Stimulated activated CD8-positive, alpha-beta memory T cell treated with anti-CD3 and anti-CD28 coated beads, Interleukin-7, amount 100 ng/mL, for 1 hour (primary cell): ENCODE measurements at regions not wholly inside any gene's neighbourhood (a gene's known extent, or its start where the extent isn't known, plus 50 kb on each side); places are given as distances from the start of the nearest gene placed in this dataset.
"Not testable (repeated sequence)": the region's sequence is repeated elsewhere in the genome, so short reads cannot be mapped to it uniquely, and the experiment has no call there.

Experiments
- DNase-seq, 2 donors: peaks; one replicate each; pipeline ENCODE4 v3.0.0-alpha.2; 2020; ENCODE audit warnings: low read depth in 2 of 2

GRCh38 chr12:92987362-92987761, 58.3 kb upstream of the EEA1 start:
- DNase-seq, result no peak

DNA sequence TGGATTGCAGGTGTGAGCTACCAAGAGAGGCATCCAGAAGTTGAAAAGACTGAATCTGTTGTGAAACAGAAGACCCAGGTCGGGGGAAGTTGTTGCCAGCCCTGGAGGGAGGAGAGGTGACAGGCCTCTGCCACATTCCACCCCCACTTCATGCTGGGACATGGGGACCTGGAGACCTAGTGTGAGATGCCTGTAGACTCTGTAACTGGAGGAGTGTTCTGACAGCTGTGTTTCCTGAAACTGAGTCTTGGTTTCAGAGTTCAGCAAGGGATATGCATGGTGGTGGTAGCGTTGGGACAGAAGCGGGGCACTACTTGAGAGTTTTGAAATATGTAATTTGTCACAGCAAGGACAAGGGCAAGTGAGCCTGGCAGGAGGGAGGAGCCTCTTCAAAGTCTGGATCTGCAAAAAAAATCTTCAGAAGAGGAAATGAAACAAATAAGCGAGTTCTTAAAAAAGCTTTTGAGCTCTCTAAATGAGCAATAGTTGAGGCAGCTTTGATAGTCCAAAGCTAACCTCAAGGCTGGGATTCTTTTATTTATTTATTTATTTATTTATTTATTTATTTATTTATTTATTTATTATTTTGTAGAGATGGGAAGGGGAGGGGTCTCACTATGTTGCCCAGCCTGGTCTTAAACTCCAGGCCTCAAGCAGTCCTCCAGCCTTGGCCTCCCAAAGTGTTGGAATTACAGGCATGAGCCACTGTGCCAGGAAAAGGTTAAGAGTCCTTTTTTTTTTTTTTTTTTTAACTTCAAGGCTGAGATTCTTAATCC, 58.9 kb upstream of the EEA1 start:
- no peak for DNase-seq

- DNase-seq, result no peak
Observed at GRCh38 chr12:92988622-92989130, 59.6 kb upstream of the EEA1 start.

DNA sequence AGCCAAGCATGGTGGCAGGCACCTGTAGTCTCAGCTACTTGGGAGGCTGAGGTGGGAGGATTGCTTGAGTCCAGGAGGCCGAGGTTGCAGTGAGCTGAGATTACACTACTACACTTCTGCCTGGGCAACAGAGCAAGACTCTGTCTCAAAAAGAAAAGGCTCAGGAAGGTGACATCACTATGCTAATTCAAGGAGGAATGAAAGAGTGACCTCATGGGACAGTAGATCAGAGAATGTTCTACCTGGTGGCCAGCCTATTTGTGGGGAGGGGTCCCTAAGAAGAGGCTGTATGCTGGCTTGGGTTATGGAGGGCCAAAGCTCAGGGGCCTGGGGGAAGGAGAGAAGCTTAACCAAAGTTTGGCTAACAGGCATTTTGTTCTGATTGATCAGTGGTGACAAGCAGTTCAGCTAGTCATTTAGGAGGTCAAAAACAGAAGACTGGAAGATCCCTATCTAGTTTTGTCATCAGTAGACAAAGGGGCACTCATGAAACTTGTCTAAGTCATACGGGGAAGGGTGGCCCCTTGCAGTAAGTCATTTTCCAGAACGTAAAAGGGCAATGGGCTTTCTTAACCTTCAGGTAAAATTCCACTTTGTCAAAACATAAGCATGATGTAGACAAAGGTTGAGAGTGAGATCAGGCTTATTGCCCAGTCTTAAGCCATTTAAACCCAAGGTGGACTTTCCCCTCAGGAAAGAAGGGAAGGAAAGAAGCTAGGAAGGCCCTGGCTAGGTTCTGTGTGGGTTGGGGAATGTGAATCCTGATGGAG, 60.8 kb upstream of the EEA1 start:
- no peak for DNase-seq

GRCh38 chr12:92991134-92991533, 62.0 kb upstream of the EEA1 start:
- DNase-seq, result no peak

DNA sequence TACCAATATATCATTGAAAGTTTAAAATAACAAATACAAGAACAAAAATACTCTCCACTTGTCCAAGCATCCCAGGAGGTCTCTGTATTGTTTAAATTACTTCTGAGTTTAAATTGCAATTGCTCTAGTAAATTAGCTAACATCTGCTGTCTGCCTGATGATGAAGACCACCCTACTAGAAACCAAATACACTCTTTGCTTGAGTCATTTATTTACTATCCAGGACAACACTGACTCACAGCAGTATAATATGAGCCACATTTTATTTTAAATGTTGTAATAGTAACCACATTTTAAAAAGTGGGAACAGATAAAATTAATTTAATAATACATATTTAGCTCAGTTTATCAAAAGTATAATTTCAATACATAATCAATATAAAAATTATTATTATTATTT, 62.9 kb upstream of the EEA1 start:
- no peak for DNase-seq

GRCh38 chr12:92993259-92993658, 64.2 kb upstream of the EEA1 start:
- DNase-seq, result no peak

DNA sequence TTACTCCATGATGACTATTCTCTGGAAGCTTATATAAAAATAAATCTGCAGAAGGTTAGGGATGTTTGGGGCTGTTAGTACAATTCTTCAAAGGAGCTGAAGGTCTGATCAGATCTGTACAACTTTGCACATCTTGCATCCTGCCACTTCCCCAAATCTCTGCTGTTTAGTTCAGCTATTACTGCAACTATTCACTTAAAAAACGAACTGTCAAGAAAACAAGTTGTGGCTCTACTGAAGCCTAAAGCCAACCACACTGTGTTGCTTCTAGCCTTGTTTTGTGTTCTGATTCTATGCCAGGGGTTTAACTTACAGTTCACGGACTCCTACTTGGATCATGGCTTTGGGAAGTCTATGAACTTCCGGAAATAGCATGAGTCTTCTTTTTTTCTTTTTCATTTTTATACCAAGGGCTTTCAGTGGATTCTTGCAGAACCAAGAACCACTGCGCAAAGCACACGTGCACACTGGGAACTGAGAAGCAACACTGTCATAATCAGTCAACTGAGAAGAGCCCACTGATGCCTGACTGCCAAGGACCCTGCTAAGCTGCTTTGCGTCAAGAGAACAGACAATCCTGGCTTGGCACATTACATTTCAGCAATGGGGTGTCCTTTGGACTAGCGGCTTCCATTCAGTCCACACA, 66.3 kb upstream of the EEA1 start:
- DNase-seq, result no peak

GRCh38 chr12:93000026-93000425, 70.9 kb upstream of the EEA1 start:
- DNase-seq, result no peak

DNA sequence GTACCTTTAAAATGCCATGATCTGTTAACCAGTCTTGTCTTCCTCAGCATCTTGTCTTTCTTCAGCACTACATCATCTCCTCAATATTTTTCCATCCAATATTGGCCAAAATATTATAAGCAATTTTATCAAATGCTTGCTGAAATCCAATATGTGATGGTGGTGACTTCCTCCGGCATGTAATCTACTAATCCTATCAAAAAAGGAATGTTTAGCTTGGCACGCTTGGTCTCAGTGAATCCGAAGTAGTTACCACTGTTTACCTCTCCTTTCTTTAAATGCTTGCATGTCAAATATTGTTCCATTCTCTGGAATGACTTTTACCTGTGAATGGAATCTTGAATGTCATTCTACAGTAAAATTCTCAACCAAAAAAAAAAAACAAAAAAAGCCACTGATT, 72.3 kb upstream of the EEA1 start:
- no peak for DNase-seq

- DNase-seq, result no peak
Observed at GRCh38 chr12:93002293-93003054, 73.4 kb upstream of the EEA1 start.

DNA sequence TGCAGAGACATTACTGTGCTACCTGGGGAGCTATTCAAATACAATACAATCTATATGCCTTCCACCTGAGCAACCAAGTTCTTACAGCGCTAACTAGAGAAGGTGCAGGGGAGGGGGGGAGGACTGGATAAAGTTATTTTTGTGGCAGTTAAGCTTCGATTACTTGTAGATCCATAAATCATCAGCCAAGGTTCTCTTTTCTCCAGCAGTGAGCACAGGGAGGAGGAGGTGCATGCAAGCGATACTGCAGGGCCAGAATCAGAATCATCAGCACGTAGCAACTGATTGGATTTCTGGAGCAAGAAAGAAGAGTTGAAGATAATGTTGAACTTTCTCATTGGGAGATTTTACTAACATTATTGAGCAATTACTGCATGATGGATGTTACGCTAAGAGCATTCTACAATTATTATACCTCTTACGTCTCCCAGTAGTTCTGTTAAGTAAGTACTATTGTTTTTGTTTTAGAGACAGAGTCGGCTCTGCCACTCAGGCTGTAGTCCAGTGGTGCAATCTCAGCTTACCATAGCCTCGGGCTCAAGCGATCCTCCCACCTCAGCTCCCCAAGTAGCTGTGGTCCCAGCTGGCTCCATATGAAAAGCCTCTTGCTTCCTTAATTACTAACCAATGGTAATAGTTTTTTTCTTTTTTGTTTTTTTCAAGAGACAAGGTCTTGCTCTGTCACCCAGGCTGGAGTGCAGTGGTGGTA, 74.6 kb upstream of the EEA1 start:
- no peak for DNase-seq

DNA sequence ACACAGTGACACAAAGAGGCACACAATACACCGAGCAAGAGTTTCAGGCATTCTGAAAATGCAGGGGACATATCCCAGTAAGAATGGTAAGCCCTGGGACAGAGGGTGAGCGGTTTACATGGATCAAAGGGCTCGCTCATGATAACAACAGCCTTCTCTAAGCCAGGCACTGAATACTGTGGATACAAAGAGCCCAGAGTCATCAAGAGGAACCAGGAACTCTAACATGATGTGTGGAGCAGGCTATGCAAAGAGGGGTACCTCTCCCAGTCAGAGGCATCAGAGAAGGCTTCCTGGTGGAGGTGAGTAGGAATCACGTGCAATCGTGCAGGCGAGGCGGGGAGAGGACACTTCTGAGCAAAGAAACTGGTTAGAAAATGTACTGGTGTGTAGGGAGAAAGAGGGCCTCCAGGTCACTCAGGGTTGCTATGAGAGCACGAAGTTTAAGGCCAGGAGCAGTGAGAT, 76.9 kb upstream of the EEA1 start:
- no peak for DNase-seq

DNA sequence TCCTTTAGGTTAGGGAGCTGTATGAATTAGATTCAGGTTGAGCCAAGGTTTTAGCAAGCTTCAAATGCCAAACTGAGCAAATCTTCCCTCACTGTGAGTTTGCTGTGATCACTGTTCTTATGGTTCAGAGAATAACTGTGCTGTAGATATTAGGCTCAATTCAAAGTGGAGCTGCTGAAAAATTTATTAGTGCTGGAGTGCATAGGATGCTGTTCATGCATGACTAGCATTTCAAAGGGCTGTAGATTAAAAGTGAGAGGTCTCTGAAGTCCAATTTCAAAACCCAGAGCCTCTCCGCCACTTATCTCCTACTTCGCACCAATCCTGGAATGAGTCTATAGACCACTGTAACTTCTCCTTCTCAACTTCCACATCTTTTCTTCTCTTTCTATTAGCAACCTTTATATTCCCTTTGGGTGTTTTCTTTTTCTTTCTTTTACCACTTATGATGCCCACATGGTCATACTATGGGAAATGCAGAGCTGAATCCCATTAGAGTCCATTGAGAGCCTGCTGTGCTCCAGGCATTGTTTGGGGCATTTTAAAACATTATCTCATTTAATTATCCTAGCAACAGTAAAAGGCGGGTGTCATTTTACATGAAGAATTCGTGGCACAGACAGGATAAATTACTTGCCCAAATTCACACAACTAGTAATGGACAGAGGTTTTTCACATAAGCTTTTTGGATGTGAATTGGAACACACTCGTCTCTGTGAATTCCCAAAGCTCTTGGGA, 77.5 kb upstream of the EEA1 start:
- DNase-seq, result no peak

GRCh38 chr12:93007544-93007943, 78.4 kb upstream of the EEA1 start:
- DNase-seq, result no peak

GRCh38 chr12:93008044-93008778, 79.1 kb upstream of the EEA1 start:
- DNase-seq, result no peak

DNA sequence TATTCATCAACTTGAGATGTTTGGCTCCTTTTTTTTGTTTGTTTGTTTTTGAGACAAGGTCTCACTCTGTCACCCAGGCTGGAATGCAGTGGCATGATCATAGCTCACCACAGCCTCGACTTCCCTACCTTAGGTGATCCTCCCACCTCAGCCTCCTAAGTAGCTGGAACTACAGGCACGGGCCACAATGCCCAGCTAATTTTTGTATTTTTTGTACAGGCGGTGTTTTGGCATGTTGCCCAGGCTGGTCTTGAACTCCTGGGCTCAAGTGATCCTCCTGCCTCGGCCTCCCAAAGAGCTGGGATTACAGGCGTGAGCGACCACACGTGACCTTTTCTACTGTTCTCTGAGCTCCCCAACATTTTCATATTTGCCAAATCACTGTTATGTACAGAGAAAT, 79.8 kb upstream of the EEA1 start:
- not testable (repeated sequence) for DNase-seq

DNA sequence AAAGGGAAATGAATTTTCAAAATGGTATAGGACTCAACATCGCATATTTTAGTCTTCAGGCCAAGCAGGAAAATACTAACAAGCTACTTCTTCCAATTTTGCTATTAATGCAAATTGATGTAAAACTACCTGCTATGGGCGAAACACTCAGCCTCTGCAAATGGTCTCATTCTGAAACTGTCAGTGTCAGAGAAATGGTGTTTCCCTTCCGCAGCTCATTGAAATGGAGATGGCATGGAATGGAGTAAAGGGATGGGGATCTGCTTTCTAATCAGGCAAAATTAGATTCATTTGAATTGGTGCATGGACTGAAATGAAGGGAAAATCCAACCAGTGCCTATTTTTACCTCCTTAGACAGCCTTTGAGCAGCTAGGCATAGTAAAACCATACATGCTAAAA, 80.4 kb upstream of the EEA1 start:
- DNase-seq, result no peak

GRCh38 chr12:93010461-93010860, 81.4 kb upstream of the EEA1 start:
- no peak for DNase-seq

DNA sequence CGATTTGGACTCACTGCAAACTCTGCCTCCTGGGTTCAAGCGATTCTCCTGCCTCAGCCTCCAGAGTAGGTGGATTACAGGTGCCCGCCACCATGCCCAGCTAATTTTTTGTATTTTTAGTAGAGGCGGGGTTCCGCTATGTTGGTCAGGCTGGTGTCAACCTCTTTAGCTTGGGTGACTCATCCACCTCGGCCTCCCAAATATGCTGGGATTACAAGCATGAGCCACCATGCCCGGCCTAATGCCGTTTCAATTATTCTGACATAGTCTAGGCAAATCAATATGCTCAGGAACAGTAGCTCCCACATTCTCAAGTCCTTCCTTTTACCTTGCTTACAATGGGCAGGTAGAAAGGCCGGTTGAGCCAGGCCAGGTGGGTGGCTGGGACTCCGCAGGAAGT, 82.0 kb upstream of the EEA1 start:
- DNase-seq, result no peak
